A673 (cell line): ENCODE measurements at regions not wholly inside any gene's neighbourhood (a gene's known extent, or its start where the extent isn't known, plus 50 kb on each side); places are given as distances from the start of the nearest gene placed in this dataset.

Experiments used
- CTCF ChIP-seq: fragments of 300-800, 200-600 bp; sonication (generic); conservative IDR thresholded peaks from 2 replicates; pipeline ENCODE4 v1.5.1; 2017; ENCODE audit warnings: low read depth, mild to moderate bottlenecking, antibody characterized with exemption, low read length, moderate library complexity, mixed read lengths
- EZH2 ChIP-seq: fragments of 200-600 bp; sonication (generic); IDR thresholded peaks from 2 replicates; pipeline ENCODE4 v1.6.1; 2017; ENCODE audit warnings: borderline replicate concordance, low read depth, mild to moderate bottlenecking, mixed read lengths, antibody characterized with exemption, low read length; ENCODE audit not compliant: poor library complexity, severe bottlenecking

GRCh38 chr2:238553159-238553558 is 126.4 kb downstream of the ASB1 start:
- TF ChIP-seq CTCF (no peak), EZH2 (no peak)
